Activated naive CD4-positive, alpha-beta T cell treated with anti-CD3 and anti-CD28 coated beads, Interleukin-2, amount 50 U/mL, for 72 hours (primary cell): ENCODE measurements at regions not wholly inside any gene's neighbourhood (a gene's known extent, or its start where the extent isn't known, plus 50 kb on each side); places are given as distances from the start of the nearest gene placed in this dataset.

Source experiments
- ATAC-seq, 2 donors: fragments of 150-1000 bp; cut with Tn5 transposase; 2 replicates each; pipeline ENCODE4 v1.10.0; 2021; ENCODE audit warnings: mild to moderate bottlenecking in 2 of 2, moderate library complexity in 2 of 2
- DNase-seq, 2 donors: peaks; one replicate each; pipeline ENCODE4 v3.0.0; 2021 to 2022; ENCODE audit warnings: low spot score in 2 of 2
- H3K27ac Mint-ChIP-seq, 2 donors: one replicate each; pipeline ENCODE4 v1.8.0; 2022; ENCODE audit warnings: mild to moderate bottlenecking in 2 of 2, mixed read lengths in 2 of 2
- H3K36me3 Mint-ChIP-seq, 2 donors: one replicate each; pipeline ENCODE4 v1.8.0; 2022; ENCODE audit warnings: mixed read lengths in 2 of 2
- H3K9me3 Mint-ChIP-seq, 2 donors: one replicate each; pipeline ENCODE4 v1.8.0; 2022; ENCODE audit warnings: mixed read lengths in 2 of 2

DNA sequence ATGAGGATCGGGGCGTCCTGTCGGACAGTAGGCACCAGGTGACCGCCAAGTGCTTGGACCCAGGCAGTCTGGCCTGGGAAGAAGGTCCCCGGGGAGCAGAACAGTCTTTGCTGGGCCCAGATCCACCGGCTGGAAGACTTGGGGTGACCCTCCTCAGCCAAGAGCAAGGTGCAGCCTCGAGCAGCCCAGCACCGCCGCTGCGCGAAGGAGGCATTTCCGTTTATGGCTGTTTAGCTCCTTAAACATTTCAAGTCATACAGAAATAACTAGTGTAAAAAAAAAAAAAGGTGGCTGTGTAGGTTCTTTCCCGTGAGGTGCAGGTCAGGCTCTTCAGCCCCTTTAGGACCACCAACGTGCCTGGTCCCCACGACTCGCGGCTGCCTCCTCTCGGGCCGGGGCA lies 370.2 kb downstream of the CMPK2 start:
- Mint-ChIP-seq H3K36me3 (no peaks in the 10 kb centered on the region), H3K27ac (no peak overlapping the region), H3K9me3 (peaks cover 0 to 3% of the 10 kb centered on the region in 2 donors)
- DNase-seq (no peak), ATAC-seq (no peak)

DNA sequence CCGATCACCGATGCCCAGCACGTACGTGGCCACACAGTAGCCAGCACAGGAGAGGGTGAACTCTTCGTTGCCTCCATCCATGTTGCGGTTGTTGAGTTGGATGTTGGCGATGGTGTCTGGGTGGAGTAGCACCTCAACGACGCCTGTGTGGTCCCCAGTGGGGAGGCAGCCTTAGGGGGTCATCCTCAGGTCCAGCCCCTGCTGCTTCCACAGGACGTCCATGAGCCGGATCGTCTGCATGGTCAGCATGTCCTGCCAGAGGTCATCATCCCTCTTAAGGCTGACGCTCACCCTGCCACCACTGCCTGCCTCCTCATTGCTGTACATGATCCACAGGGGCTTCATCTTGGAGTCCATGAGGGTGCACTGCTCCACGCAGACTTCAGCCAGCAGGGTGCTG lies 369.3 kb downstream of the CMPK2 start:
- Mint-ChIP-seq H3K27ac (no peak overlapping the region), H3K9me3 (peaks cover 0 to 3% of the 10 kb centered on the region in 2 donors), H3K36me3 (no peaks in the 10 kb centered on the region)
- no peak for DNase-seq
- no peak for ATAC-seq

DNA sequence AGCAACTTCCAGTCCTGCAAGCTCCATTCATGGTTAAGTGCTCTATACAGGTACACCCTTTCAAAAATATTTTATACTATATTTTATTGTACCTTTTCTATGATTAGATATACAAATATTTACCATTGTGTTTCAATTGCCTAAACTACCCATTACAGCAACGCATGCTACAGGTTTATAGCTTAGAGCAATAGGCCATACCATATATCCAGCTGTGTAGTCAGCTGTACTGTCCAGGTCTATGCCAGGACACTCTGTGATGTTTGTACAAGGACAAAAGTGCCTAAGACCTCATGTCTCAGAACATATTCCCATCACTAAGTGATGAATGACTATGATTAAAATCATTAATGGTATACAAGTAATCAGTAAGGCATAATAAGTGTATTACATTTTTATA lies 368.7 kb downstream of the CMPK2 start:
- ATAC-seq (no peak), DNase-seq (no peak)
- Mint-ChIP-seq H3K27ac (no peak overlapping the region), H3K36me3 (no peaks in the 10 kb centered on the region), H3K9me3 (peaks cover 0 to 3% of the 10 kb centered on the region in 2 donors)

DNA sequence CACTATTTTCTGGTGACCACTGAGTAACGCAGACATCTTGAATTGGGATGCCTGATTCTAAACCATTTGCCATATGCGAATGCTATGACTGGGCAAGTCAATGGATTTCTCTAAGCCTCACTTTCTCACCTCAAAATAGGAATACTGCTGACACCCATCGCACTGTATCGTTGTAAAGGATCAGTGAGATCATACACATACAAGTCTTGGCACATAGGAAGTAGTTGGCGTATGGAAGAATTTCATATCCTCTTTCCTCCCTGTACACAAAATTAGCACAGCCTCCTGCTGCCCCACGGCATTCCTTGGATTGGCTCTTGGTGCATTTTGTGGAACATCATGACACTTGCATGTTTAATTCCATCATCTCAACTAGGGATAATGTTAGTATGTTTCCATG lies 366.9 kb downstream of the CMPK2 start:
- Mint-ChIP-seq H3K27ac (no peak overlapping the region), H3K9me3 (peaks cover 0 to 3% of the 10 kb centered on the region in 2 donors), H3K36me3 (no peaks in the 10 kb centered on the region)
- no peak for DNase-seq
- ATAC-seq, result no peak

DNA sequence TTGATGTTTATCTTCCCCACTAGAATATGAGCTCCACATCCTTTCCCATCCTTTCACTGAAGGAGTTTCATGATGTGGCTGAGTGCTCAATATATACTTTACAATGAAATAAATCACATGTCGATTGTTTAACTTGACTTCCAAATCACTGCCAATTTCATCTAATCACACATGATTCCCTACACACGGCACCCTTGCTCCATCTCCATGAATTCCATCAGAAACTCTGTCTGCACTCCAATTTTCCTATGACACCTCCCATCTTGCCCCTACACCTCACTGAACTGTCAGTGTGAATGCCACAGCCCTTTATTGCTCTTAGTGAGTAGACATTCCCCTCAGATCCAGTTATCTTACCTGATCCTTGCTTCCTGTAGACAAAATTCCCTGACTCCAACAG lies 366.0 kb downstream of the CMPK2 start:
- Mint-ChIP-seq H3K27ac (no peak overlapping the region), H3K36me3 (no peaks in the 10 kb centered on the region), H3K9me3 (peaks cover 0 to 3% of the 10 kb centered on the region in 2 donors)
- DNase-seq, result no peak
- ATAC-seq, result no peak

DNA sequence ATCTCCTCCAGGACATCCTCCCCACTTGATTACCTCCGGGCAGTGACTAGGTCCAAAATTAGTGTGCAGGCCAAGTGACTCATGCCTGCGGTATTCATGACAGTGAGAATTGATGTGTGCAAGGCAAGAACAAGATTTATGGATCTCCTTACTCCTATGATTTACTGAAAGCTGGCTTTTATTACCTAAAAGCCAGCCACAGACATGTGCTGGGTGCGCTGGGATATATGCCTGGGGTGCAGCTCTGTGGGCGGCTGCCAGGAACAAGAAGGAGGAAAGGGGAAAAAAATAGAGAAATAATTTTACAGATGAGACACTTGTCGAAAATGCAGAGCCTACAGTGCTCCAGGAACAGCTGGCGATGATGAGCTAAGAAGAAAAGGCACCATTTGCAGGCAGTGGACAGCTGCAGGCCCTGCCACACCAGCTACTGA lies 359.3 kb downstream of the CMPK2 start:
- Mint-ChIP-seq H3K9me3 (no peaks in the 10 kb centered on the region), H3K36me3 (no peaks in the 10 kb centered on the region), H3K27ac (no peak overlapping the region)
- DNase-seq (no peak), ATAC-seq (no peak)

GRCh38 chr2:6506859-6507258 lies 358.8 kb downstream of the CMPK2 start:
- ATAC-seq (no peak), DNase-seq (no peak)
- H3K9me3 Mint-ChIP-seq, result no peaks in the 10 kb centered on the region
- no peak overlapping the region for H3K27ac Mint-ChIP-seq
- no peaks in the 10 kb centered on the region for H3K36me3 Mint-ChIP-seq

DNA sequence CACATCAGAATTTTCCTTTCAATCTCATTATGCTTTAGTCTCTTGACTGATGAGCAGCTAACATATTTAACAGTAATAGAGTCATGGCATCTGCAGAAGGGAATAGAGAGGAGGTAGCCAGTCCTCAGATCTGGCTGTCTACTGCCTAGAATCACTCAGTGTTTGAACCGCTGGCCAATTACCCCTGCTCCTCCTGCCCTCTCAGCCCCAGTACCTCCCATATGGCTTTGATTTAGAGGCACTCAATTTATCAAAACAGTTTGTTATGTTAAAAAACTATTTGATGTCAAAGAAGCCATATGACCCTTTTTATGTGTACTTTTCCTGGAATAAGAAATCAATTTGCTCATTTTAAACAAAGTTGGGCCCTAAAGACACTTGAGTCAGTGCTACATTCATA lies 355.2 kb downstream of the CMPK2 start:
- no peak overlapping the region for H3K27ac Mint-ChIP-seq
- DNase-seq (no peak), ATAC-seq (no peak)
- no peaks in the 10 kb centered on the region for H3K9me3 Mint-ChIP-seq
- no peaks in the 10 kb centered on the region for H3K36me3 Mint-ChIP-seq

DNA sequence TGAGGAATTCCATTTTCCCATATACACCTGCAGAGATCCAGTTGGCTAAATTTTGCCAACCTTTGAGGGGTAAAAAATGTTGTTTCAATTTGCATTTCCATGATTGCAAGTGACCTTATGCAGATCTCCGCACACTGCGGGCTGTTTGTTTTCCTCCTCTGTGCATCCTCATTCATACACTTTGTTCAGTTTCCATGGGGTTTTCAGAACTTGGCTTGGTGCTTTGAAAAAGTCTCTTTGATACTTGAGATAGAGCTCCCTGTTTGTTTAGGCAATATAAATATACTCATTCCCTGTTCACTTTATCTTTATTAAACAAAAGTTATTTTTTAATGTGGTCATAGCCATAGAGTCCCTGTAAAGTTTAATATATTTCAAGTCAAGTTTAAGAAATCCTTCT lies 353.1 kb downstream of the CMPK2 start:
- DNase-seq, result no peak
- no peak for ATAC-seq
- Mint-ChIP-seq H3K36me3 (no peaks in the 10 kb centered on the region), H3K27ac (no peak overlapping the region), H3K9me3 (no peaks in the 10 kb centered on the region)

DNA sequence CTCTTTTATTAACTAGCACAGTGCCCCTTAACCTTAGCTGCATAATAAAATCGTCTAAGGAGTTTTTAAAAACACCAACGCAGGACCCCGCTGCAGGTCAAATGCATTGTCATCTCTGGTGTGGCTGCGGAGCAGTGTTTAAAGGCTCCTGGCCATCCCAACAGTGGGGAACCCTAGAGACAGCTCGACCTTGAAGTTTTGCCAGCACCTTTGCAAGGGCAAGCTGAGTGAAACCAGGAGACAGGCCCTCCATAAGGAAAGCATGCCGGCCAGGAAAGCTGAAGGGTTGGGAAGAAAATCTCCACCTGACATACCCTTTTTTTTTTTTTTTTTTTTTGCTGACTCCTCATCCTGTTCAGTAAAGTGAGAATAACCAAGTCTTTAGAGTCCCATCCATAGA lies 349.0 kb downstream of the CMPK2 start:
- no peak overlapping the region for H3K27ac Mint-ChIP-seq
- DNase-seq (no peak), ATAC-seq (no peak)
- H3K9me3 Mint-ChIP-seq, result no peaks in the 10 kb centered on the region
- H3K36me3 Mint-ChIP-seq, result no peaks in the 10 kb centered on the region

- no peak for ATAC-seq
- no peaks in the 10 kb centered on the region for H3K36me3 Mint-ChIP-seq
Observed at GRCh38 chr2:6518361-6518760, 347.3 kb downstream of the CMPK2 start.

DNA sequence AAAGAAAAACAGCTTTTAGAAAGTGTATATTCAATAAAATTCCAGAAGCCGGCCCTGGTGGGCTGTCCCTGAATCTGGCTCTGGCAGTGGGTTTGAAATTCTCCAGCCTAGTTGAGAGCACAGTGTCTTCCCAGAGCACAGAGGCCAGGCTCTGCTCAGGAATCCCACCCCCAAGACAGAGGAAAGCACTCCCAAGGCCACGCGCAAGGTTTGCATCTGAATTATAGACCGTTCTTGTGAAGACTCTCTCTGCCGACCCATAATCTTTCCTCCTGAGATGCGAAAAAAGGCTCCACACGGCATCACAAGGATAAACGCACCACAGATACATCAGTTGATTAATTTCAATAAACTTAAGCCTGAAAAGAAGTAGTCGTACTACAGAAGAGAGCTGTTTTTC lies 342.2 kb downstream of the CMPK2 start:
- DNase-seq (no peak), ATAC-seq (no peak)
- Mint-ChIP-seq H3K27ac (no peak overlapping the region), H3K36me3 (no peaks in the 10 kb centered on the region), H3K9me3 (no peaks in the 10 kb centered on the region)

More at GRCh38 chr2:6518361-6518760, 347.3 kb downstream of the CMPK2 start:
- H3K27ac Mint-ChIP-seq, result no peak overlapping the region
- no peaks in the 10 kb centered on the region for H3K9me3 Mint-ChIP-seq
- DNase-seq, result no peak

DNA sequence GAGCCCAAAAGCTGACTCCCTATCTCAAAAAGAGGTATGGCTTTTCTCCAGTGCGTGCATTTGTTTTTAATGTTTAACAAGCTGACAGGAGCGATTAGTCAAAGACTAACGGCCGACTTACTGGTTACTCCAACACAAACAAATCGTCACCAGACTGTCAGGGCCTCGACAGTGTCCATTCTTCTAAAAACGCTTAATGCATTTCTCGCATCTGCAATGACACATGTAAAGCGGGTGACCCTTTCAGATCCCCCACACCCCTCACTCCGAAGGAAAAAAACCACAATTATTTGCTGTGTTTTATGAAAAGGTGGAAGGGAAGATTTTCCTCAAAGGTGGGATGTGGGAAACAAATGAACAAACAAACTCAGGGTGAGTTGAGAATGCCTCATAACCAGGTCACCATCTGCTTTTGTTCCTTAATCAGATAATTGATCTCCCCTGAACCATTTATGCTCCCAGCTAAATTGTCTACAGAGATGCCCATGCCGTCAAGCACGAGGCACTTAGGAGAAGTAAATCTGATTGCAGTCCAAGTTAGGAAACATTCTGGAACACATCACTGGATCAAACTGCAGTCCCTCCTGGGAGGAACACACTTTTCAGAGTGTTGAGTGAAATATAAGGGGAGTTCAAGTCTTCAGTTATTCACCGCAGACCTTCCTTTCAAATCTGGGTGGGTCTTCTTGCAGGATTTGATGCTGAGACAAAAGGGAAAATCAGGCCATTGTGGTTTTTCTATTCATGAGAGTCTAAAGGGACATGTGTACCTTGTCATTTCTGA lies 340.8 kb downstream of the CMPK2 start:
- no peak for ATAC-seq

GRCh38 chr2:6525475-6525964 lies 340.2 kb downstream of the CMPK2 start:
- no peak for DNase-seq
- Mint-ChIP-seq H3K36me3 (no peaks in the 10 kb centered on the region), H3K27ac (no peak overlapping the region), H3K9me3 (no peaks in the 10 kb centered on the region)
- no peak for ATAC-seq

More for the DNA sequence above, 340.8 kb downstream of the CMPK2 start:
- Mint-ChIP-seq H3K36me3 (no peaks in the 10 kb centered on the region), H3K9me3 (no peaks in the 10 kb centered on the region), H3K27ac (no peak overlapping the region)
- DNase-seq, result no peak

GRCh38 chr2:6526093-6526824 lies 339.4 kb downstream of the CMPK2 start:
- ATAC-seq (no peak), DNase-seq (no peak)
- Mint-ChIP-seq H3K27ac (no peak overlapping the region), H3K9me3 (no peaks in the 10 kb centered on the region), H3K36me3 (no peaks in the 10 kb centered on the region)

- H3K27ac Mint-ChIP-seq, result no peak overlapping the region
- no peaks in the 10 kb centered on the region for H3K36me3 Mint-ChIP-seq
- ATAC-seq, result no peak
- H3K9me3 Mint-ChIP-seq, result no peaks in the 10 kb centered on the region
- DNase-seq, result no peak
Observed at GRCh38 chr2:6531304-6531703, 334.4 kb downstream of the CMPK2 start.

DNA sequence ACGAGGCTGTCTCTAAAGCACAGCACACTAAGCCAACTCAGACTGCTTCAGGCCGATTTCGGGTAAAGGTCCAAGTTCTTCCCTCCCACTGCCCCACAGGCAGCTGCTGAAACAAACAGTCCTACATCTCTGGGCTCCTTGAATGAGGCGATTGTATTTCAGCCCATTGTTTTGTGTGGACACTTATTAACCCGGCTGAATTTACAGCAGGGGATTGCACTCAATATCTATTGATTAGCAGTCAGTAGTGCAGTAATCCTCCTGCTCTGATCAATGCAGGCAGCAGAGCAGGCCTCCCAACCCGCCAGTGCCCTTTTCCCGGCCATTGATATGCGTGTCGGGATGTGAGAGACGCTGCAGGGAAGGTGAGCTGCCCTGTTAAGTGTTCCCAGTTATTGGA lies 330.1 kb downstream of the CMPK2 start:
- Mint-ChIP-seq H3K9me3 (no peaks in the 10 kb centered on the region), H3K27ac (no peak overlapping the region)
- DNase-seq, result no peak

DNA sequence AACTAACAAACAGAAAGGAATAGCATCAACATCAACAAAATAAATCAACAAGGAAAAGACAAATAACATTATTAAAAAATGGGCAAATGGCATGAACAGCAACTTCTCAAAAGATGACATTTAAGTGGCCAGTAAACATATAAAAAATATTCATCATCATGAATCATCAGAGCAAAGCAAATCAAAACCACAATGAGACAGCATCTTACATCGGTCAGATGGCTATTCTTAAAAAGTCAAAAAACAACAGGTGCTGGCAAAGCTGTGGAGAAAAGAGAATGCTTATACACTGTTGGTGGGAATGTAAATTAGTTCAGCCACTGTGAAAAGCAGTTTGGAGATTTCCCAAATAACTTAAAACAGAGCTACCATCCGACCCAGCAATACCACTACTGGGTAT lies 327.1 kb downstream of the CMPK2 start:
- no peak for DNase-seq
- no peak overlapping the region for H3K27ac Mint-ChIP-seq
- H3K36me3 Mint-ChIP-seq, result no peaks in the 10 kb centered on the region
- no peak for ATAC-seq
- no peaks in the 10 kb centered on the region for H3K9me3 Mint-ChIP-seq

More for the DNA sequence above, 330.1 kb downstream of the CMPK2 start:
- ATAC-seq, result no peak
- no peaks in the 10 kb centered on the region for H3K36me3 Mint-ChIP-seq
